ENCODE measurements at regions not wholly inside any gene's neighbourhood (a gene's known extent, or its start where the extent isn't known, plus 50 kb on each side); places are given as distances from the start of the nearest gene placed in this dataset.

GRCh38 chr10:83820033-83820432, 319.3 kb upstream of the GHITM start:
- H3K36me3 ChIP-seq = no peaks in the 10 kb centered on the region
- no peak for DNase-seq
- no peak for TF ChIP-seq CTCF (IDR thresholded peaks at IDR 0.05; ENCODE audit: low read depth, low read length)
- no peak overlapping the region for H3K4me3 ChIP-seq (ENCODE audit: low read depth, low read length)
- no peaks in the 10 kb centered on the region for H3K27me3 ChIP-seq (ENCODE audit: insufficient read depth, low read depth, severe bottlenecking)
- H3K9me3 ChIP-seq (ENCODE audit: severe bottlenecking) = no peaks in the 10 kb centered on the region
- H3K27ac ChIP-seq = no peak overlapping the region

- Histone ChIP-seq H3K27ac (no peak overlapping the region), H3K4me3 (ENCODE audit: low read depth, low read length) (no peak overlapping the region), H3K27me3 (ENCODE audit: insufficient read depth, low read depth, severe bottlenecking) (no peaks in the 10 kb centered on the region), H3K36me3 (no peaks in the 10 kb centered on the region), H3K9me3 (ENCODE audit: severe bottlenecking) (no peaks in the 10 kb centered on the region)
- no peak for DNase-seq
- TF ChIP-seq CTCF (IDR thresholded peaks at IDR 0.05; ENCODE audit: low read depth, low read length) = no peak
Observed at GRCh38 chr10:83824099-83824498, 315.2 kb upstream of the GHITM start.

- DNase-seq = no peak
- no peak for TF ChIP-seq CTCF (IDR thresholded peaks at IDR 0.05; ENCODE audit: low read depth, low read length)
- Histone ChIP-seq H3K36me3 (no peaks in the 10 kb centered on the region), H3K27me3 (ENCODE audit: insufficient read depth, low read depth, severe bottlenecking) (no peaks in the 10 kb centered on the region), H3K4me3 (ENCODE audit: low read depth, low read length) (no peak overlapping the region), H3K9me3 (ENCODE audit: severe bottlenecking) (no peaks in the 10 kb centered on the region), H3K27ac (no peak overlapping the region)
Observed at GRCh38 chr10:83834096-83834495, 305.2 kb upstream of the GHITM start.

- Histone ChIP-seq H3K27me3 (ENCODE audit: insufficient read depth, low read depth, severe bottlenecking) (no peaks in the 10 kb centered on the region), H3K36me3 (no peaks in the 10 kb centered on the region), H3K27ac (no peak overlapping the region), H3K9me3 (ENCODE audit: severe bottlenecking) (no peaks in the 10 kb centered on the region), H3K4me3 (ENCODE audit: low read depth, low read length) (no peak overlapping the region)
- no peak for DNase-seq
- no peak for TF ChIP-seq CTCF (IDR thresholded peaks at IDR 0.05; ENCODE audit: low read depth, low read length)
Observed at GRCh38 chr10:83835945-83836745, 303.2 kb upstream of the GHITM start.

GRCh38 chr10:83848677-83849076, 290.6 kb upstream of the GHITM start:
- Histone ChIP-seq H3K9me3 (ENCODE audit: severe bottlenecking) (no peaks in the 10 kb centered on the region), H3K36me3 (no peaks in the 10 kb centered on the region), H3K27me3 (ENCODE audit: insufficient read depth, low read depth, severe bottlenecking) (no peaks in the 10 kb centered on the region), H3K27ac (no peak overlapping the region), H3K4me3 (ENCODE audit: low read depth, low read length) (no peak overlapping the region)
- DNase-seq = no peak
- no peak for TF ChIP-seq CTCF (IDR thresholded peaks at IDR 0.05; ENCODE audit: low read depth, low read length)

- Histone ChIP-seq H3K27me3 (ENCODE audit: insufficient read depth, low read depth, severe bottlenecking) (no peaks in the 10 kb centered on the region), H3K36me3 (no peaks in the 10 kb centered on the region), H3K27ac (no peak overlapping the region), H3K9me3 (ENCODE audit: severe bottlenecking) (no peaks in the 10 kb centered on the region), H3K4me3 (ENCODE audit: low read depth, low read length) (no peak overlapping the region)
- TF ChIP-seq CTCF (IDR thresholded peaks at IDR 0.05; ENCODE audit: low read depth, low read length) = no peak
- peak; percentile 18 for DNase-seq
Observed at GRCh38 chr10:83849150-83849549, 290.2 kb upstream of the GHITM start.
